ENCODE measurements at regions not wholly inside any gene's neighbourhood (a gene's known extent, or its start where the extent isn't known, plus 50 kb on each side); places are given as distances from the start of the nearest gene placed in this dataset.

DNA sequence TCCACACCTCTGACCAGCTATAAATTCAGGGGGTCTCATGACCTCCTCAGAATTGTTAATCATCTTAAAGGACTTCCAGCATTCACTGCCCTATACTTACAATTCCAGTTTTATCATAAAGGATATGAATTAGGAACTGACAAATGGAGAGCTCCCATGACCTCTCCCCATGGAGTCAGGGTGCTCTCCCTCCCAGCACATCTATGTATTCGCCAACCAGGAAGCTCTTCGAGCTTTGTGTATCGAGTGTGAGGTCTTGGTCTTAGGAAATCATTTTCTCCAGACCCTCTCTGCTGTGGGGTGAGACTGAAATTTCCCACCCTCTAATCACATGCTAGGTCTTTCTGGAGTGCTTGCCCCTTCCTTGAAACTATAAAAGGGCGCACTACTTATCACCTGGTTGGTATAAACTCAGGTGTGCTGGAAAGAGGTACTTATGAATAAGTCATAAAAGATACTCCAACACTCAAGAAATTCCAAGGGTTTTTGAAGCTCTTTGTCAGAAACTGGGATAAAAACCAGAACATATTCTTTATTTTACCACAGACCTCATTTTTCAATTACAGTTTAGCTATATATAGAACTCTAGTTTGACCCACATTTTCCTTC lies 238.4 kb upstream of the OPRM1 start:
- no peak for DNase-seq (ENCODE audit: low read depth in 3 of 3, low spot score in 2 of 3)

DNA sequence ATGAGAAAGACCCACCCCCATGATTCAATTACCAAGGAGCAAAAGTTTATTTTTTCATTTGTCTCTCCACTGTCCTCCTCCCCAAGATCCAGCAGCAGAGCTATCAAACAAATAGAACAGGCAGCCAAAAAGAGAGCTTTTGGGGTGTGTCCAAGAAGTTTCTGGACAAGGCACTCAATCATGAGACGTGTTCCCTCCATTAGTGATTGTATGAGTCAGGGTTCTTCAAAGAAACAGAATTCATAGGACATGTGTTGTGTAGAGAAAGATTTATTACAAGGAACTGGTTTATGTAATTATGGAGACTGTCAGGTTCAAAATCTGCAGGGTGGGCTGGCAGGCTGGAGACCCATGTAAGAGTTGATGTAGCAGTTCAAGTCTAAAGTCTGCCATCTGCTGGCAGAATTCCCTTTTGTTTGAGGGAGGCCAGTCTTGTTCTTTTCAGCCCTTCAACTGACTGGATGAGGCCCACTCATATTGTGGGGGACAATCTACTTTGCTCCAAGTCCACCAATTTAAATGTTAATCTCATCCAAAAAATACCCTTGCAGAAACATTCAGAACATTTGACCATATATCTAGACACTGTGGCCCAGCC lies 248.1 kb upstream of the OPRM1 start:
- no peak for DNase-seq (ENCODE audit: low read depth in 3 of 3, low spot score in 2 of 3)

DNA sequence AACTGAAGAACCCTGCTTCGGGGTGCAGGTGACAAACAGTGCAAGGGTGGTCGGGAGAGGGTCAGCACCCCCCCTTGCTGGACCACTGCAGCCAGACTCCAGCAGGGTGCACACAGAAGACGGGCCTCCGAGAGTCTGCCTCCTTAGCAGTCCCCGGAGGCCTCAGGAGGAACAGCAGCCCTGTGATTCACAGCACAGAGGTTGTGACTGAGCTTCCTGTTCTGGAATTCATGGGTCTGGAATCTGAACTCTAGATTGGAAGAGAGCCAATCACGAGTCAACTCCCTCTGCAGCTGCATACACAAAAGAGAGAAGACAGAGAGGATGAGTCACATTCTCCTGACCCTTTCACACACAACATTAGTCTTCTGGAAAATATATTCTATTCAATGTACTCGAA lies 249.0 kb upstream of the OPRM1 start:
- DNase-seq (ENCODE audit: low read depth in 3 of 3, low spot score in 2 of 3): no peak

DNA sequence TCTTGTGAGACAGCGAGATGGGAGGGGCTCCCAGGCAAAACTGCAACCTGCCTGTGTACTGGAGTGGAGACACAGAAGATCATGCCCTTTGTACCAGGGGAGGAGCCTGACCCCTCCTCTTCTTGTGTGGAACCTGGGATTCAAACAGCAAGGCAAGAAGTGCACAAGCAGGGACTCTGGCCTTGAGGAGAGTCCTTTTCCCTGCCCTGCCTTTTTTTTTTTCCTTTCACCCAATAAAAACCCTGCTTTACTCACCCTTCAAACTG lies 251.8 kb upstream of the OPRM1 start:
- DNase-seq (ENCODE audit: low read depth in 3 of 3, low spot score in 2 of 3): no peak

DNA sequence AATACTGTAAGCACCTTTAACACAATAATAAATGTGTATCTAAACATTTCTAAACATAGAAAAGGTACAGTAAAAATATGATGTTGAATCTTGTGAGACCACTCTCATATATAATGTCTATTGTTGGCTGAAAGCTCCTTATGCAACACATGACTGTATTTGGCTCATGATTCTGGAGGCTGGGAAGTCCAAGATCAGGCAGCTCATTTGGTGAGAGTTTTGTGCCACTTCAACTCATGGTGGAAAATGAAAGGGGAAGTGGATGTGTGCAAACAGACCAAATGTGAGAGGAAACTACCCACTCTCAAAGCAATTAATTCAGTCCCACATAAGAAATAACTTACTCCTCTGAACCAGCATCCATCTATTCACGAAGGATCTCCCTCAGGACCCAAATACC lies 257.7 kb upstream of the OPRM1 start:
- no peak for DNase-seq (ENCODE audit: low read depth in 3 of 3, low spot score in 2 of 3)

DNA sequence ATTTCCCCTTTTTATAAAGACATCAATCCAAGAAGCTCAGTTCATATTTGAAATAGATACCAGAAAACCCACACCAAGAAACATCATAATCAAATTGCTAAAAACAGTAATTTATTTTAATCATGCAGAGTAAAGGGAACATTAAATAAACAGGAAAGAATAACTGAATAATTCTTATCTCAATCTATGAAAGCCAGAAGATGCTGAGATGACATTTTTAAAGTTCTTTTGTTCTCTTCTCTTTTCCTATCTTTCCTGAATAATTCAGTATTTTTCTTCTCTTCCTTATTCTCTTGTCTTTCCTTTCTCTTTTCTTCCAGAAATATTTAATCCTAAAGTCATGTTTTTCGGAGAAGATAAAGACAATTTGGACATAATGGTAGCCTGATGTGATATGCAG lies 259.0 kb upstream of the OPRM1 start:
- DNase-seq (ENCODE audit: low read depth in 3 of 3, low spot score in 2 of 3): no peak

DNA sequence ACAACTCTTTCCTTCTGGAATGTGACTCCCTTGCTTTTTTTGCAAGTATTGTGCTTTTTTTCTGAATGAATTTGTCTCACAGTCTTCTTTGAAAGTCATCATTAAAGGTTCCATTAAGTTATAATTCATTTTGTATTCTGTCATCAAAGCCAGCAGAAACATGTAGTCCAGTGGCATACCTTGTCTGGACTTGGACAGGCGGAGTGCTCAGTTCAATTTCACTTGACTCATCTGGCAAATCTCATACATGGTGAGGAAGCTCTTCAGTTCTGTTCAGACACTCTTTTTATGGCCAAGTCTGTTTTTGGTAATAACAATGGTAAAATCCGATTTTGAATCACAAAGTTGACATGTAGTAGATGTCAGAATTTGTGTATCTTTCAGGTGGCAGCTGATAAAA lies 260.8 kb upstream of the OPRM1 start:
- DNase-seq (ENCODE audit: low read depth in 3 of 3, low spot score in 2 of 3): no peak

DNA sequence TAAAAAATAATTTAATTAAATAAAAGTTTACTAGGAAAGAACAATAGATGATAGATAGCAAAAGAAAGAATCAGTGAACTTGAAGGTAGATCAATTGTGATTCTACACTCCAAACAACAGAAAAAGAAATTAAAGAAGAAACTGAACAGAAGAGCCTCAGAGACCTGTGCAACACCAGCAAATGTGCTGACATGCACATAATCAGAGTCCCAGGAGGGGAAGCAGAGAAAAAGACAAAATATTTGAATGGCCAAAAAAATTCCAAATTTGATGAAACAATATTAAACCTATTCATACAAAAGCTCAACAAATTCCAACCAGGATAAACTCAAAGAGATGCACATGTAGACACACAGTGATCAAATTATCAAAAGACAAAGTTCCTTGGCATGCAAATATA lies 267.5 kb upstream of the OPRM1 start:
- DNase-seq (ENCODE audit: low read depth in 3 of 3, low spot score in 2 of 3): no peak

DNA sequence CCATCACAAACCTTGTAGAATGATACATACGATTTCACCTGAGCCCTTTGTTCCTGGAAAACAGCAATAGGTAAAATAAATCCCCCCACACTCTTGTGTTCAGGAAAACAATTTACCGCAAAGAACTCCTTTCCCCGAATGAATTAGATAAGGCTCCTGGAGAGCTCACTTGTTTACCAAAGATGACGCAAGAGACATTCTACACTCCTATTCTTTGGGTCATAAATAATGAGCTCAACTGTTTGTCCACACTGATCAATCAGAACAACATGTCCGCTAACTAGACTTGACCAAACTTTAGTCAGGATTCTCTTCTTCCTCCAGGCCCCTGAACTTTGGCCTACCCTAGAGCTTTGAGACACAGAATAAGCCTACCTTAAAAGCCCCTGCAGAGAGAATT lies 271.9 kb upstream of the OPRM1 start:
- DNase-seq (ENCODE audit: low read depth in 3 of 3, low spot score in 2 of 3): no peak

DNA sequence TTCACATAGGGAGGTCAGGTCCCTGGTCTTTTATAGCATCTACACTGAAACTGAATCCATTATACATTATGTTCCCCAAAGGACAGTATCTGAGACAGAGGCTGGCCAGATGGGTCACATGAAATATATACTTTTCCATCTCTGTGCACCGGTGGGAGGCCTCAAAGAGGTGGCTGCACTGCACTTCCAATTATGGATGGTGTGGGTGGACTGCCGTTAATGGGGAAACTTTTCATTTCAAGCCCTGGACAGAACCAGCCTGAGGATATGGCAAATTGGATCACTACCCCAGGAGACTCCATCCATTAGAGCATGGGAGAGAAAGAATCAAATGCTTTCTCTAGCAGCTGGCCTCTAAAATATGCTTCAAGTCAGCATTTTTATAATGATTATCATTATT lies 280.5 kb upstream of the OPRM1 start:
- DNase-seq (ENCODE audit: low read depth in 3 of 3, low spot score in 2 of 3): no peak

DNA sequence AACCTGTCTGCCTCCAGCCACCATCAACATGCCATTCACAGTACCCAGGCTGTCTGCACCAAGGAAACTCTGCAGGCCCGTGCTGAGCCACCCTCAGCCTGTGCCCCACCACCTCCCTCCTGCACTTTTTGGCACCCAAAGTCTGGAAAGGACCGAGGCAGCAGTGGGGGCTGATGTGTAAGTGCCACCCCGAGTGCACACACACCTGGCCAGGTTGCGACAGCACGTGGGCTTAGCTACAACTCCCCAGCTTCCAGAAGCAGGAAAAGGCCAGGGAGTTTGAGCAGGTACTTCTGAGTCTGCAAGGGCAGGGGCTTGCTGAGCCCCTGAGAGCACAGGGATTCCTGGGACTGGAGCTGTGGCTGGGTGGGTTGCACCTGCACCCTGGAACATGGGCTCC lies 303.3 kb upstream of the OPRM1 start:
- no peak for DNase-seq (ENCODE audit: low read depth in 3 of 3, low spot score in 2 of 3)

DNA sequence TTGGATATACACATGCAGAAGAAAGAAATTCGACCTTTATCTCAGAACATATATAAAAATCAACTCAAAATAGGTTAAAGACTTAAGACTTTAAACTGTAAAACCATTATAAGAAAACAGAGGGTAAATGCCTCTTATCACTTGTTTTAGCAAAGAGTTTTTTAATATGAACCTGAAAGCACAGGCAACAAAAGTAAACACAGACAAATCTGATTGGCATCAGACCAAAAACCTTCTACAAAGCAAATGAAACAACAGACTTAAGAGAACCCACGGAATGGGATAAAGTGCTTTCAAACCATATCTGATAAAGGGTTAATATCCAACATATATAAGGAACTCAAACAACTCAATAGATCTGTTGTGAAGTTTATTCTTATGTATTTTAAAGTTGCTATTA lies 309.9 kb upstream of the OPRM1 start:
- no peak for DNase-seq (ENCODE audit: low read depth in 3 of 3, low spot score in 2 of 3)

DNA sequence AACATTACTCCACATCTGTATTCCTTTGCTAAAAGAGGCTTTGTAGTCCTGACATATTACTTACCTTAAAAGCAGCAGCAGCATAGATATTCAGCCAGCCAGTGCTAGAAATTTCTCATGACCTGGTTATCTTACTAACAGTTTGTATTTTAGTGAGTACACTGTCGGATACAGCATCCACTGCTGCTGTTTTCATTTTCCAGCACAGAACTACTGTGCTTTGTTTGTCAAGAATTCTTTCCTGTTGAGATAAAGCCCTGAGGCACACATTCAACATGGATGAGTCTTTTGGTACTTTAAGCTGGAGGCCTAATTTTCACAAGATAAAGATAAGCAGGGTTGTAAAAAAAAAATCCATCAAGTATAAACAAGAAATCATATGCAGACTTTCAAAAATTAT lies 311.2 kb upstream of the OPRM1 start:
- DNase-seq (ENCODE audit: low read depth in 3 of 3, low spot score in 2 of 3): no peak

DNA sequence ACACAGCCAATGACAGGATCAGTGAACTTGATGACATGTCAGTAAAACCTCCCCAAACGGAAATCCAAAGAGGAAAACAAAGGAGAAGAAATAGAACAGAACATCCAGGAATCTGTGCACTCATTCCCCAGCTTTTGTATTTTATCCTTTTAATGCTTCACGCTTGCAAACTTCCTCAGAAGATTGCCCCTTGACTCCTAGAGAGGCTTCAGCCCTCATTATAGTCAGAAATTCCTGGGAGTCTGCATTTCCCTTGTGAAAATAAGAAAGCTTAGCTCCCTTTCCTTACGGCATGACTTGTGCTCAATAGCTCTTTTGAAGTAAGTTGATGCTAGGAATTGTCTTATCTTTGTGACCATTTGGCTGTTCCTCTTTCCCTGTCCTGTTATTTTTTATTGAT lies 313.6 kb upstream of the OPRM1 start:
- no peak for DNase-seq (ENCODE audit: low read depth in 3 of 3, low spot score in 2 of 3)

DNA sequence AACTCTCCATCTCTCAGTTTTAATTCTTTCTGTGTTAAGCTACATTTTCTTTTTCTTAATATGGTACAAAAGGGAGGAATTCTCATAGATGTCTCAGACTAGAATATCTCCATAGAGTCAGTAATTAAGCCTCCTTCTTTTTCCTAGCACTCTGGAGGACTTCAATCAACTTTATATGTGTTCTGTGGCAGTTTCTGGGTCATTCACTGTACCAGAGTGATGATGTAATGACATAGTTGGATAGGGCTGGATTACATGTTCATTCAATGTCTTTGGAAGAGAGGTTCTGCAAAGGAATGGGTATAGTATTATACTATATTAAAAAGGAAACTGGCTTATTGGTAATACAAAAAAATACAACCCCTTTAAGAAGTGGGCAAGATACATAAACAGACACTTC lies 318.3 kb upstream of the OPRM1 start:
- no peak for DNase-seq (ENCODE audit: low read depth in 3 of 3, low spot score in 2 of 3)

DNA sequence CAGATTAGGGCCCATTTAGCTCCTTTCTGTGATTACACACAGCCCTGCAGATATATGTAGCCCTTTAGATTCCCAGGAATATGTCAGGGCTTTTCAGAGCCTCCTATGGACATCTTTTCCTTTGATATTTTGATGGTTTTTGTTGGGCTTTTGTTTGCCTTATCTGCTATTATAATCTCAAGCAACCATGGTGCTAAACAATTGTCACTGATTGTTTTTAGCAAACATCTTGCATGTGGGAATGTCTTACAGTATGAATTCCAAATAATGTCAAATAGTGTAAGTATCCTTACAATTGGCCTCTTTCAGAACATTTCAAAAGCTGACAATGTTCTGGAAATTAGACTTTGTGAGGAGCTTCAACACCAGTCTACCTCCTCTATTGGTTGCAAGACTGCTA lies 333.6 kb upstream of the OPRM1 start:
- DNase-seq (ENCODE audit: low read depth in 3 of 3, low spot score in 2 of 3): no peak

DNA sequence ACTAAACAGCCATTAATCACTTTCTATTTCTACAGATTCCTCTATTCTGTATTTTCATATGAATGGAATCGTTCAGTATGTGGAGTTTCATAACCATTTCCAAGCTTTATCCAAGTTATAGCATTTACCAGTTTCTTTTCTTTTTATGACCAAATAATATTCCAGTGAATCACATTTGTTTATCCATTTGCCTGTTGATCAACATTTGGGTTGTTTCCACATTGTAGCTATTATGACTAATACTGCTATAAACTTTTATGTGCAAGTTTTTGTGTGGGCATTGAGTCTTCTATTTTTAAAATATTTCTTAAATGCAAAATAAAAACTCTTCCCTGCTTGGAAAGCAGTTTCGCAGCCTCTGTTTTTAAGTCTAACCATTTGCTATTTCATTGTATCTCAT lies 336.4 kb upstream of the OPRM1 start:
- DNase-seq (ENCODE audit: low read depth in 3 of 3, low spot score in 2 of 3): no peak

DNA sequence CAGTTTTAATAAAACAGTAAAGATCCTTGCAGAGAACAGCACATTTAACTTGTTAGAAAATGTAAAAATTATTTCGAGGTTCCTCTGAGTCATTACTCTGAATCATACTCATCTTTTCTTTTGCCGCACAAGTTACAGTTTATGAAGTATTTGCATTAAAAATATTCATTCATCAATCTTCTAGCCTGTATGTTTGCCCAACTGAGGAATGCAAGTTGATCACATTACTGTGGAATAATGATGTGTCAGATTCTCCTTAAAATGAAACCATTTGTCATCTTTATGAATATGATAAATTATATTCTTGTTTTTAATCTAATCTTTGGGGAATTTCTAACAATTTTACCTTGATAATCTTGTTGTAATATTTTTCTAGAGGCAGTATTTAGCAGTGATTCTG lies 340.4 kb upstream of the OPRM1 start:
- DNase-seq (ENCODE audit: low read depth in 3 of 3, low spot score in 2 of 3): no peak

DNA sequence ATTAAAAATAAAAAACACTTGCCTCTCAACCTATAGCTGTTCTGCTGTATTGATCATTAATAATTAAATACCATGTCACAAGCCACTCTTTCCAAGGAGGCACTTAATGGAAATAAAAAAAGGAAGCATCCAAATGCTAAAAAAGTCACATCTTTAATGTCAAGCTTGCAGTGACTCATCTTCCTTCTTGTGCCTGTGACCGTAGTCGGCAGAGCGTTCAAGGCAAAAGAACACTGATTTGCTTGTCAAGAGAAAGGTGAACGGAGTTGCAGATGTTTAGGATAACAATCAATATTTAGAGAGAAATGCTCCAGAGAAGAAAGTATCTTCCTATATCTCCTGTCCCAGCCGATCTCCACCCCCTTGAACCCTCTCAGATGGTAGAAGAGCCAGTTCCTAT lies 341.0 kb upstream of the OPRM1 start:
- no peak for DNase-seq (ENCODE audit: low read depth in 3 of 3, low spot score in 2 of 3)

DNA sequence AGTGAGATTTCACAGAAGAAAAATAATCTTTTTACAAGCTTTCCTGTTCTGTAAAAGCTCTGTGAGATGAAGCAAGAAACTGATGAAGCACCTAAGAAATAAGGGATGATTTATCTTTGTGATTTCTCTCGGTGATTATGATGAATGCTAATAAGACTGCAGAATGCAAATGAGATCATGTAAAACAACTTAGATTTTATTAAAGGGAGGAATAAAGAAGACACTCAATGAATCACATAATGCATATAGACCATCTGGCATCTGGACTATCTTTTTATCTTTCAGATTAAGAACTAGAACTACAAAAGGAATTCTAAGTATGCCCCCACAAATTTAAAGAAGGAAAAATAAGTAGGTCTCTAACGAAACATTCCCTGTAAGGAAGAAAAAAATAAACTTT lies 361.5 kb upstream of the OPRM1 start:
- no peak for DNase-seq (ENCODE audit: low read depth in 3 of 3, low spot score in 2 of 3)

DNA sequence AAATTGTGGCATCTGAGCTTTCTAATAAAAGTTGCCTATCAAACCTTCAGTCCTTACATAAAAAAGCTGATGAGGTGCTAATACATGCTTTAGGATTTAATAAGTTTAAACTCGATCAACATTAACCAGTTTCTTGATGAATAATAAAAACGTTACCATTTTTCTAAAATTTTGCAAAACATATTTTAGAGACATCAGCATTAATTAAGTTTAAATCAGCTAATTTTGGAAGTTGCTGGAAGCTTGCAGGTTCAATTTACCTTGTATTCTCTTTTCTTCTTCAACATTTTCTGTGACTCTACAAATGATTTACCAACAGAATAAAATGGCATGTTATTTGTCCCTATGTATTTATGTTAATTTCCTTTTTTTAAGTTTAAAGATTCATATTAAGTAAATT lies 365.3 kb upstream of the OPRM1 start:
- DNase-seq (ENCODE audit: low read depth in 3 of 3, low spot score in 2 of 3): no peak

DNA sequence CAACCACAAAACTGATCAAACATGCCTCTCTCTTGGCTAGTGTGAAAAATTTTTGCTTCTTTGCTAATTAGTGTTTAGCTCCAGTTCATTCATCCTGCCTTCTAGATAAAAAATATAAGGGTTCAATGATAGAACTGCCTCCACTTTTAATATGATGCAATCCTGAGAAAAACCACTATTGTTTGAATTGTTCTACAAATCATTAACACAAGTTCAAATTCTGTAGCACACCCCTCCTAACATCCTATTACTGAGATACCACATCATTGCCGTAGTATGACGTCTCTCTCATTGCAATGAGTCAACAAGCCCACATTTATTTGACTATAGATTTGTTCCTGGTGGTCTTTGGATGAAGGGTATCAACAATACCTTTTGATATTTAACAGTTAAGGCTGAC lies 365.8 kb upstream of the OPRM1 start:
- no peak for DNase-seq (ENCODE audit: low read depth in 3 of 3, low spot score in 2 of 3)

DNA sequence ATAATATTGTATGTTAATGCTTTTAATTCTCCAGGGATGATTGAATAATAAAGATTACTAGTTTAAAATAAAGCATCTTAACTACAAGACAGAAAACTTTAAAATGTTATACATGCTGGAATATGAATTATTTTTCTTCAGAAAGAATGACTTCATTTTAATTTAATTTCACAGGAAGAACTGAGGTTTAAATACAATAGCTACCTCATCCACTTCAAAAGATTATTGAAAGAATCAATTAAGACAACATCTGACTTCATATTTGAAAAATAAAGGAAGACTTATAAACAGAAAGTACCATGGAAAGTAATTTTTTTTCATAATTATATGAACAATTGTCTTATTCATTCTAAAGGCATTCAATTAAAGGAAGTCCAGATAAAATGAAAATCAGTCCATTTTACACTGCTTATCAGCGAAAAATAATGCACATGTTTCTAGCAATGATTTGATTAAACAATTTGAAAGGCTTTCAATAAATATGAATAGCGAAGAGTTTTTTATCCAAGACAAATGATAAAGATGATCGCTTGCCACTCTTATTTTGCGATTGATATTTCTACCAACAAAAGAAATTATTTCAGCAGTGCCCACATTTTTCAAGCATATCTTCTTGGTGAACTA lies 368.5 kb upstream of the OPRM1 start:
- DNase-seq (ENCODE audit: low read depth in 3 of 3, low spot score in 2 of 3): no peak
